Neuronal stem cell (in vitro differentiated cells): ENCODE measurements at regions not wholly inside any gene's neighbourhood (a gene's known extent, or its start where the extent isn't known, plus 50 kb on each side); places are given as distances from the start of the nearest gene placed in this dataset.
A peak's percentile ranks its signal among the peaks of the same experiment; 100 is the strongest.

ENCODE experiments used
- DNase-seq: peaks from one replicate; pipeline ENCODE4 v3.0.0-alpha.2; 2013; ENCODE audit warnings: low spot score
- H2AFZ ChIP-seq: one replicate; pipeline ENCODE4 v1.6.1; 2013; ENCODE audit warnings: mild to moderate bottlenecking, low read length, inconsistent platforms
- H2AK5ac ChIP-seq: 2 replicates; pipeline ENCODE4 v1.6.1; 2013; ENCODE audit warnings: low read depth, mild to moderate bottlenecking, inconsistent platforms, low read length, moderate library complexity, mixed read lengths
- H2BK120ac ChIP-seq: 2 replicates; pipeline ENCODE4 v1.6.1; 2013; ENCODE audit warnings: low read depth, mild to moderate bottlenecking, inconsistent platforms, low read length, moderate library complexity, mixed read lengths
- H2BK12ac ChIP-seq: one replicate; pipeline ENCODE4 v1.6.1; 2013; ENCODE audit warnings: low read length, inconsistent platforms
- H2BK15ac ChIP-seq: 2 replicates; pipeline ENCODE4 v1.6.1; 2013; ENCODE audit warnings: mild to moderate bottlenecking, low read length, inconsistent platforms, mixed read lengths
- H2BK5ac ChIP-seq: one replicate; pipeline ENCODE4 v1.6.1; 2013; ENCODE audit warnings: inconsistent platforms, mild to moderate bottlenecking, low read length, moderate library complexity
- H3K14ac ChIP-seq: one replicate; pipeline ENCODE4 v1.6.1; 2013; ENCODE audit warnings: low read length, inconsistent platforms
- H3K18ac ChIP-seq: 2 replicates; pipeline ENCODE4 v1.6.1; 2013; ENCODE audit warnings: low read length, inconsistent platforms
- H3K23ac ChIP-seq: 2 replicates; pipeline ENCODE4 v1.6.1; 2013; ENCODE audit warnings: low read depth, mild to moderate bottlenecking, mixed read lengths, low read length, inconsistent platforms; ENCODE audit not compliant: poor library complexity
- H3K27ac ChIP-seq: replicated peaks from 3 replicates; pipeline ENCODE4 v1.5.1; 2013; ENCODE audit warnings: low read length, inconsistent platforms
- H3K27me3 ChIP-seq, 3 experiments: 2 replicates each; pipeline ENCODE4 v1.6.1; 2013; ENCODE audit warnings: low read length in 3 of 3, mild to moderate bottlenecking in 2 of 3, inconsistent platforms in 1 of 3, low read depth in 1 of 3, mixed read lengths in 1 of 3, moderate library complexity in 1 of 3; ENCODE audit not compliant: control insufficient read depth in 3 of 3, insufficient read depth in 3 of 3
- H3K36me3 ChIP-seq, 2 donors: replicated peaks in 1 of 2; 2 replicates each; pipeline ENCODE4 v1.6.1; 2013; ENCODE audit warnings: low read length in 2 of 2; ENCODE audit not compliant: control insufficient read depth in 2 of 2, insufficient read depth in 2 of 2
- H3K4ac ChIP-seq: 2 replicates; pipeline ENCODE4 v1.6.1; 2013; ENCODE audit warnings: inconsistent platforms, mild to moderate bottlenecking, low read length, moderate library complexity
- H3K4me1 ChIP-seq, 2 donors: 1 replicate in 1 of 2; 2 replicates in 1 of 2; pipeline ENCODE4 v1.6.1; 2013; ENCODE audit warnings: low read length in 2 of 2, low read depth in 1 of 2; ENCODE audit not compliant: control insufficient read depth in 2 of 2, insufficient read depth in 1 of 2
- H3K4me2 ChIP-seq: one replicate; pipeline ENCODE4 v1.6.1; 2013; ENCODE audit warnings: mild to moderate bottlenecking, low read length, inconsistent platforms; ENCODE audit not compliant: insufficient read depth, poor library complexity, severe bottlenecking
- H3K4me3 ChIP-seq, 2 donors: 2 replicates each; pipeline ENCODE4 v1.5.1; 2013; ENCODE audit warnings: low read length in 2 of 2, mild to moderate bottlenecking in 2 of 2, inconsistent platforms in 1 of 2, moderate library complexity in 1 of 2
- H3K79me1 ChIP-seq: one replicate; pipeline ENCODE4 v1.6.1; 2013; ENCODE audit warnings: low read depth, mild to moderate bottlenecking, inconsistent platforms, low read length, moderate library complexity
- H3K9ac ChIP-seq: one replicate; pipeline ENCODE4 v1.6.1; 2013; ENCODE audit warnings: mild to moderate bottlenecking, low read depth, low read length, inconsistent platforms; ENCODE audit not compliant: poor library complexity
- H3K9me3 ChIP-seq, 2 donors: replicated peaks in 1 of 2; 2 replicates each; pipeline versions ENCODE3 to v1.6.1; 2013; ENCODE audit warnings: low read length in 2 of 2, mild to moderate bottlenecking in 2 of 2, inconsistent platforms in 1 of 2, low read depth in 1 of 2, mixed read lengths in 1 of 2, moderate library complexity in 1 of 2; ENCODE audit not compliant: control insufficient read depth in 2 of 2, insufficient read depth in 1 of 2
- H4K8ac ChIP-seq: one replicate; pipeline ENCODE4 v1.6.1; 2013; ENCODE audit warnings: low read depth, mild to moderate bottlenecking, inconsistent platforms, low read length, moderate library complexity
- H4K91ac ChIP-seq: one replicate; pipeline ENCODE4 v1.6.1; 2013; ENCODE audit warnings: low read length, low read depth, mild to moderate bottlenecking, inconsistent platforms; ENCODE audit not compliant: poor library complexity
- WGBS, 2 donors: extraction: QIAGEN DNeasy Blood & Tissue Kit; methylation state at CpG; one replicate each; pipeline ENCODE4 v1.1.7; 2013; ENCODE audit warnings: missing lambda C conversion rate in 2 of 2, mixed read lengths in 1 of 2; ENCODE audit not compliant: insufficient read length in 2 of 2, insufficient replicate concordance in 1 of 2; ENCODE audit errors: extremely low coverage in 2 of 2; 5-methylcytosine and 5-hydroxymethylcytosine counted together

DNA sequence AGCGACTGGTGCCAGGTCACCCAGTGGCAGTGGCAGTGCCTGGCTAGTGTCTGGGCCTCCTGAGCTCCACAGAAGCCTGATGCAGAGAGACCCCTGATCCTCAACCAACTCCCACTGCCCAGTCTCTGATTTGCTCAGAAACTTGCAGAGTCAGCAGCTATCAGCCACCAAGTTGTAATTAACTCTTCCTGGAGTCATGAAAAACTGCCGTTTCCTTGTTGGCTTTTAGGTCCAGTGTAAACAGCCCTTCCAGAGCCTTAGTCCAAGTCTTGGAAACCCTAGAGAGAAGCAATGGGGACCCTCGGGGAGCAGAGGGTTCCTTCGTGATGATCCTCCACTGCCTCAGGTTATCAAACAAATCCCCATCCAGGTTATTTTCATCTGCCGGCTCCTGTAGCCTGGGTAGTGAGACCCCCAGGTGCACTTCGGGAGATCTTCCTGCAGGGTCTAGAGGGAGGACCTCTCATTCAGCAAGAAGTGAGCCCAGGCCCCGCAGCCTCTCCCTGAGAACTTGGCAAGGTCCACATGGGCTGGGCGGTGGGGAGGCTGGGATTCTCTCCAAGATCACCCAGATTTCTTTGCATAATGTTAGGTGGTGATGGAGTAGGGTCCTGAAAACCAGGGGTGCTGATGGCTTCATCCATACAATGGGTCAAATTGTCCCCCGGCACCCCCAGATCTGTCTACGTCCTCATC is 137.7 kb upstream of the HDAC4 start:
- no peak for DNase-seq
- no peak overlapping the region for H4K8ac ChIP-seq
- no peaks in the 10 kb centered on the region for H3K36me3 ChIP-seq
- no peak overlapping the region for H2BK120ac ChIP-seq
- peak overlapping the region; percentile 42 for H2AK5ac ChIP-seq
- no peak overlapping the region for H3K4ac ChIP-seq
- H3K14ac ChIP-seq: no peak overlapping the region
- H3K9me3 ChIP-seq: peaks cover 0 to 1% of the 10 kb centered on the region in 2 donors
- H3K27ac ChIP-seq: no peak overlapping the region
- no peak overlapping the region for H3K18ac ChIP-seq
- no CpG with 5 or more reads among the region's 10 CpGs for WGBS, 2 donors
- no peak overlapping the region for H4K91ac ChIP-seq
- no peak overlapping the region for H3K4me2 ChIP-seq
- H2AFZ ChIP-seq: no peak overlapping the region
- no peak overlapping the region for H2BK12ac ChIP-seq
- H3K23ac ChIP-seq: no peak overlapping the region
- peak overlapping the region; percentile 35 for H2BK15ac ChIP-seq
- H3K79me1 ChIP-seq: no peaks in the 10 kb centered on the region
- no peak overlapping the region for H3K4me3 ChIP-seq
- peaks cover 0 to 6% of the 10 kb centered on the region in 2 donors for H3K4me1 ChIP-seq
- H3K27me3 ChIP-seq: no peaks in the 10 kb centered on the region
- no peak overlapping the region for H2BK5ac ChIP-seq
- no peak overlapping the region for H3K9ac ChIP-seq

GRCh38 chr2:239537633-239538356 is 137.0 kb upstream of the HDAC4 start:
- no peak overlapping the region for H2AFZ ChIP-seq
- H3K4me3 ChIP-seq: no peak overlapping the region
- H3K4me1 ChIP-seq: peaks cover 3 to 7% of the 10 kb centered on the region in 2 donors
- H3K9me3 ChIP-seq: peaks cover 0 to 1% of the 10 kb centered on the region in 2 donors
- no peak overlapping the region for H3K4ac ChIP-seq
- H2BK12ac ChIP-seq: no peak overlapping the region
- H2BK5ac ChIP-seq: no peak overlapping the region
- H3K79me1 ChIP-seq: no peaks in the 10 kb centered on the region
- peak overlapping the region; percentile 53 for H4K91ac ChIP-seq
- H3K14ac ChIP-seq: no peak overlapping the region
- H3K4me2 ChIP-seq: no peak overlapping the region
- H3K27me3 ChIP-seq: no peaks in the 10 kb centered on the region
- H3K23ac ChIP-seq: no peak overlapping the region
- H3K27ac ChIP-seq: no peak overlapping the region
- WGBS, 2 donors: no CpG with 5 or more reads among the region's 11 CpGs
- no peak overlapping the region for H2BK120ac ChIP-seq
- peak overlapping the region; percentile 21 for H2BK15ac ChIP-seq
- H3K9ac ChIP-seq: no peak overlapping the region
- no peak for DNase-seq
- H3K18ac ChIP-seq: no peak overlapping the region
- no peak overlapping the region for H4K8ac ChIP-seq
- peak overlapping the region; percentile 42 for H2AK5ac ChIP-seq
- H3K36me3 ChIP-seq: no peaks in the 10 kb centered on the region

- no peak overlapping the region for H2BK5ac ChIP-seq
- H3K4me1 ChIP-seq: peaks cover 17 to 21% of the 10 kb centered on the region in 2 donors
- peak overlapping the region; percentile 23 for H2AK5ac ChIP-seq
- no peak overlapping the region for H3K4me2 ChIP-seq
- DNase-seq: no peak
- H3K4ac ChIP-seq: no peak overlapping the region
- H3K23ac ChIP-seq: no peak overlapping the region
- H3K18ac ChIP-seq: peak overlapping the region; percentile 45
- H3K79me1 ChIP-seq: peaks cover 3% of the 10 kb centered on the region
- H3K4me3 ChIP-seq: no peak overlapping the region
- peaks cover 0 to 2% of the 10 kb centered on the region in 2 donors for H3K36me3 ChIP-seq
- H4K91ac ChIP-seq: no peak overlapping the region
- H3K27ac ChIP-seq: no peak overlapping the region
- peaks cover 0 to 4% of the 10 kb centered on the region in 2 donors for H3K9me3 ChIP-seq
- no peak overlapping the region for H3K9ac ChIP-seq
- peak overlapping the region; percentile 38 for H2BK15ac ChIP-seq
- H2BK120ac ChIP-seq: no peak overlapping the region
- H2AFZ ChIP-seq: no peak overlapping the region
- no peak overlapping the region for H4K8ac ChIP-seq
- no peak overlapping the region for H3K14ac ChIP-seq
- H3K27me3 ChIP-seq: no peaks in the 10 kb centered on the region
- H2BK12ac ChIP-seq: no peak overlapping the region
- no CpG with 5 or more reads among the region's 10 CpGs for WGBS, 2 donors
Observed at GRCh38 chr2:239536186-239536585, 135.4 kb upstream of the HDAC4 start.

DNA sequence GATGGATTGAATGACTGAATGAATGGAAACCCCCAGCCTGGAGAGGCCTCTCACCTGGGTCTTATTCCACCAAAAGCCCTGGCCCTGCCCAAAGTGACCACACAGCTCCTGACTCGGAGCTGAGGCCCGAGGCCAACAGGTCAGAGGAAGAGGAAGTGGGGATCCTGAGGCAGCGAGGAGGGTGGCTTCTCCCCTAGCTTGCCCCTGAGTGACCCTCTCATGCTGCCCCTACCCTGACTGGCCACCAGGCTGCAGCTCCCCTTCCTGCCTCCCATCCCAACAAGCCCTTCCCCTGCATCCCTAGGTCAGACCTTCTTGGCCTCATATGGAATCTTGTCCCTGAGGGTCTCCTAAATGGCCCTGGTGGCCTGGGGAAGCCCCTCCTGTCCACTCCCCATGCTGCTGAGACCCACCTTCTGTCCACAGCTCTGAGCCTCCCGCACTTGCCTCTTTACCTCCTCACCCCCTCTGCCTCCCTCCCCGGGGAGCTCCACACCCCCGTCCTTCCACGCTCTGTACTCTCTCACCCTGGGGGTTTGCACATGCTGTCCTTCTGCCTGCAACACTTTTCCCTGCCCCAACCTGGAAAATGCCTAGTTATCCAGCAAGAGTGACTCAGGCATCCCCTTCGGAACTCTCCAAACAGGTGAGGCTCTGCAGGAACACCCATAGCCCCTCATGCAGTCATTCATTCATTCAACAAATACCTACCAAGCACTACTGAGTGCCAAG is 134.8 kb upstream of the HDAC4 start:
- Histone ChIP-seq H3K27ac (no peak overlapping the region), H3K9ac (no peak overlapping the region), H3K14ac (peak overlapping the region; percentile 15), H3K18ac (peak overlapping the region; percentile 32), H2BK15ac (peak overlapping the region; percentile 1), H3K23ac (peak overlapping the region; percentile 25), H4K8ac (no peak overlapping the region), H2BK120ac (no peak overlapping the region), H2AFZ (no peak overlapping the region), H4K91ac (no peak overlapping the region), H2BK12ac (no peak overlapping the region), H3K4me1 (peaks cover 19 to 23% of the 10 kb centered on the region in 2 donors), H2AK5ac (peak overlapping the region; percentile 23), H3K4me2 (no peak overlapping the region), H3K79me1 (peaks cover 3% of the 10 kb centered on the region), H3K9me3 (peaks cover 3 to 4% of the 10 kb centered on the region in 2 donors), H3K4ac (no peak overlapping the region), H2BK5ac (peak overlapping the region; percentile 16), H3K27me3 (no peaks in the 10 kb centered on the region), H3K4me3 (peak overlapping the region in 1 of 2 donors; percentile 9), H3K36me3 (peaks cover 0 to 2% of the 10 kb centered on the region in 2 donors)
- DNase-seq: no peak
- no CpG with 5 or more reads among the region's 8 CpGs for WGBS, 2 donors
